22Rv1 (cell line): ENCODE measurements at regions not wholly inside any gene's neighbourhood (a gene's known extent, or its start where the extent isn't known, plus 50 kb on each side); places are given as distances from the start of the nearest gene placed in this dataset.
A peak's percentile ranks its signal among the peaks of the same experiment; 100 is the strongest.
"Not testable (repeated sequence)": the region's sequence is repeated elsewhere in the genome, so short reads cannot be mapped to it uniquely, and the experiment has no call there.

Source experiments
- H3K27ac ChIP-seq: fragments of 450-650 bp; 2 replicates; pipeline ENCODE4 v1.5.1; 2017
- CTCF ChIP-seq: fragments of 450-650 bp; IDR thresholded peaks from 2 replicates; pipeline ENCODE4 v1.5.1; 2017; ENCODE audit warnings: mild to moderate bottlenecking
- ZFX ChIP-seq: fragments of 450-650 bp; IDR thresholded peaks from 2 replicates; pipeline ENCODE4 v1.6.1; 2017; ENCODE audit warnings: antibody characterized with exemption, borderline replicate concordance

DNA sequence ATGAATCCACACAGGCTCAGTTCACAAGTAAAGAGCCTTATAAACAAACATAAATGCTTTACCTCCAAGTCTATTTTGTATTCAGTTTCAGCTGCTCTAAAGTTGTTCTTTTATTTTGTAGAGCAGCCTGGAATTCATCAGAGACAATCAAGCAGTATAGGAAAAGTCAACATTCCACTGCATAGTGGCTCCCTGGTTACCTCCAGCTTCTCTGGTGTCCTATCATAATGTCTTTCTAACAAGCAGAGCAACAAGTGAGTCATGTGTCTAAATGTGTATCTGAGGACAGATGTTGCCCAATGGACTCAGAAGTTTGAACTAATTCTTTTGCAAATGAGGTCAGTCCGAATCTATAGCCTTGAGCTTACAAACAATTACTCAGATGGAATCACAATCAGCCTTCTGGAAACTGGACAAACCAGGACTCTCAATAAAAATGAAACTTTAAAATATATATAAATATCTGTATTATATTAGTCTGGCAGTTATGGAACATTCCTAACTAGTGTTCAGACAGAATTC is 292.0 kb upstream of the TOM1L1 start:
- H3K27ac ChIP-seq: no peak overlapping the region
- TF ChIP-seq CTCF (no peak), ZFX (no peak)

GRCh38 chr17:54620399-54620978 is 280.2 kb upstream of the TOM1L1 start:
- TF ChIP-seq ZFX: no peak
- TF ChIP-seq CTCF: no peak
- H3K27ac ChIP-seq: no peak overlapping the region

- no peak overlapping the region for H3K27ac ChIP-seq
- TF ChIP-seq CTCF: no peak
- TF ChIP-seq ZFX: no peak
Measured at GRCh38 chr17:54623746-54624145, 276.9 kb upstream of the TOM1L1 start.

GRCh38 chr17:54626146-54626703 is 274.4 kb upstream of the TOM1L1 start:
- TF ChIP-seq CTCF: no peak
- TF ChIP-seq ZFX: no peak
- no peak overlapping the region for H3K27ac ChIP-seq

- not testable (repeated sequence) for H3K27ac ChIP-seq
Measured at GRCh38 chr17:54639426-54639825, 261.2 kb upstream of the TOM1L1 start.

- no peak overlapping the region for H3K27ac ChIP-seq
- TF ChIP-seq ZFX (no peak), CTCF (peak; percentile 16; the same call in 1 of the 2 replicates)
Measured at GRCh38 chr17:54662978-54663876, 237.4 kb upstream of the TOM1L1 start.

- no peak for TF ChIP-seq ZFX
- no peak for TF ChIP-seq CTCF
Measured at GRCh38 chr17:54666559-54666958, 234.1 kb upstream of the TOM1L1 start.

More at GRCh38 chr17:54666559-54666958, 234.1 kb upstream of the TOM1L1 start:
- H3K27ac ChIP-seq: no peak overlapping the region
